ENCODE measurements at regions not wholly inside any gene's neighbourhood (a gene's known extent, or its start where the extent isn't known, plus 50 kb on each side); places are given as distances from the start of the nearest gene placed in this dataset.

DNA sequence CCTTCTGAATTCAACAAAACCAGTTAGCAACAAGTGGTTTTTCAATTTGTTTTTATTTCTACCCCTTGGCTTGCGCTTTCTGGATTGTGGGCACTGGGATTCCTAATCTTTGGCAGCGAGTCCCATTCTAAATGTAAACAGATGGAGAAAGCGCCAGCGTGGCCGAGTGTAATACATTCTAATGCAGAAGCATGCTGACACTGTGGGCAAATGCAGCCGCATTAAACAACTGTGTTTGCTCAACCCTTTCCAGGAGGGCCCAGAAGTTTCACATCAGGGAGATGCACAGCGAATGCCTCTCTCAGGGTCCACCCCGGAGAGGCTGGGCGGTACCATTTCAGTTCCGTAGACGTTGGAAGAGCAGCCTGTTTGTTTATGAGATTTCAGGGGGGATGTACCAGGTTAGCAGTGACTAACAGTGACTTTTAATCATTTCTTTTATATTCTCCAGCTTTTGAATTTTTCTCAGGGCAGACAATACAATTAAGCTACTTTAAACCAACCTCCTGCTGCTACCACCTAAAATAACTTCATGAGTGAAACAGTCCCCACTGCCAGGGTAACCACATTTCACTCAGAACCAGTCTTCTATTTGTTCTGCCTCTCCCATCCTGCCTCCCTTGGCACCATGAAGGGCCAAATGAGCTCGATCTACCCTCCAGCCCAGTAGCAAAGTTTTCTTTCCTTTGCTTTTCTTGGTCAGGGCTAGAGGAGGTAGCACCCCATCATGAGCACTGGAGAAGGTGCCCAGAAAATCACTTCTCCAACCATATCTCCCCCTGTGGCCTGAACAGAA is 164.2 kb upstream of the ITGB1 start:
- Histone ChIP-seq H3K27ac (no peak overlapping the region), H3K4me1 (peaks cover 24% of the 10 kb centered on the region), H3K9me3 (no peaks in the 10 kb centered on the region), H3K36me3 (no peaks in the 10 kb centered on the region), H3K27me3 (no peaks in the 10 kb centered on the region), H3K4me3 (no peak overlapping the region)
- intact Hi-C loops (cut with DNase I) = no loop called here
- TF ChIP-seq, protein P1, sequence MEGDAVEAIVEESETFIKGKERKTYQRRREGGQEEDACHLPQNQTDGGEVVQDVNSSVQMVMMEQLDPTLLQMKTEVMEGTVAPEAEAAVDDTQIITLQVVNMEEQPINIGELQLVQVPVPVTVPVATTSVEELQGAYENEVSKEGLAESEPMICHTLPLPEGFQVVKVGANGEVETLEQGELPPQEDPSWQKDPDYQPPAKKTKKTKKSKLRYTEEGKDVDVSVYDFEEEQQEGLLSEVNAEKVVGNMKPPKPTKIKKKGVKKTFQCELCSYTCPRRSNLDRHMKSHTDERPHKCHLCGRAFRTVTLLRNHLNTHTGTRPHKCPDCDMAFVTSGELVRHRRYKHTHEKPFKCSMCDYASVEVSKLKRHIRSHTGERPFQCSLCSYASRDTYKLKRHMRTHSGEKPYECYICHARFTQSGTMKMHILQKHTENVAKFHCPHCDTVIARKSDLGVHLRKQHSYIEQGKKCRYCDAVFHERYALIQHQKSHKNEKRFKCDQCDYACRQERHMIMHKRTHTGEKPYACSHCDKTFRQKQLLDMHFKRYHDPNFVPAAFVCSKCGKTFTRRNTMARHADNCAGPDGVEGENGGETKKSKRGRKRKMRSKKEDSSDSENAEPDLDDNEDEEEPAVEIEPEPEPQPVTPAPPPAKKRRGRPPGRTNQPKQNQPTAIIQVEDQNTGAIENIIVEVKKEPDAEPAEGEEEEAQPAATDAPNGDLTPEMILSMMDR (IDR thresholded peaks at IDR 0.05) = no peak
- TF ChIP-seq POLR2A (IDR thresholded peaks at IDR 0.05) = no peak
- no peak for TF ChIP-seq POLR2AphosphoS5 (IDR thresholded peaks at IDR 0.05; ENCODE audit: insufficient read depth in 1 of 2, low read depth in 1 of 2)
- no peak for DNase-seq (ENCODE audit: extremely low spot score in 2 of 2)

DNA sequence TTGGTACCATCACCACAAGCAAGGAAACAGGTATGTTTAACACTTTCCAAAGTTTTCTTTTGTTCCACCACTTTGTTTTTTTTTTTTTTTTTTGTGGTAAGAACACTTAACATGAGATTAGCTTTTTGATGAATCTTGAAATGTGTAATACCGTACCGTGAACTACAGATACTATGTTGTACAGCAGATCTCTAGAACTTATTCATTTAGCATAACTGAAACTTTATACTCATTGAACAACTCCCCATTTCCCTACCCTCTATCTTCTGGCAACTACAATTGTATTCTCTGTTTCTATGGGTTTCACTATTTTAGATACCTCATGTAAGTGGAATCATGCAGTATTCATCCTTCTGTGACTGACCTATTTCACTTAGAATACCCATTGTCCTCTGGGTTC is 162.7 kb upstream of the ITGB1 start:
- Histone ChIP-seq H3K27ac (no peak overlapping the region), H3K4me1 (peaks cover 9% of the 10 kb centered on the region), H3K9me3 (no peaks in the 10 kb centered on the region), H3K27me3 (no peaks in the 10 kb centered on the region), H3K4me3 (no peak overlapping the region), H3K36me3 (no peaks in the 10 kb centered on the region)
- DNase-seq (ENCODE audit: extremely low spot score in 2 of 2) = no peak
- intact Hi-C loops (cut with DNase I) = no loop called here
- TF ChIP-seq POLR2AphosphoS5 (IDR thresholded peaks at IDR 0.05; ENCODE audit: insufficient read depth in 1 of 2, low read depth in 1 of 2) (no peak), POLR2A (IDR thresholded peaks at IDR 0.05) (no peak)
- TF ChIP-seq, protein P1 (IDR thresholded peaks at IDR 0.05) = no peak

DNA sequence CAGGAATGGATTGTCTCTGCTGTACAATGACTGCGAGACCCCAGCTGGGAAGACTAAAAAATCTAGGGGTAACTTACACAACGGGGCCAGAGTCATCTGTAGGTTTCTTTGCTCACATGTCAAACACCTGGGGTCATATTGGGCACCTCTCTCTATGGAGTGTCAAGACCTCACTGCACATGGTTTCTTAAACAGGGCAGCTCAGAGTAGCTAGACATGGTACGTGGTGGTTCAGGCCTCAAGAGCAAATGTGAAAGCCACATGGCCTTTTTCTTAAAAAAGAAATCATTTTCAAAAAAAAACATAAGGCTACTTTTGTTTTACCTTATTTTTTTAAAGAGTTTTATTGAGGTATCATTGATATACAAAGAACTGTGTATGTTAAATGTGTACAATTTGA is 162.2 kb upstream of the ITGB1 start:
- H3K4me1 ChIP-seq = peaks cover 4% of the 10 kb centered on the region
- no peak for DNase-seq (ENCODE audit: extremely low spot score in 2 of 2)
- no peaks in the 10 kb centered on the region for H3K9me3 ChIP-seq
- H3K27ac ChIP-seq = no peak overlapping the region
- intact Hi-C loops (cut with DNase I) = no loop called here
- TF ChIP-seq POLR2A (IDR thresholded peaks at IDR 0.05) = no peak
- TF ChIP-seq POLR2AphosphoS5 (IDR thresholded peaks at IDR 0.05; ENCODE audit: insufficient read depth in 1 of 2, low read depth in 1 of 2) = no peak
- TF ChIP-seq, protein P1 (IDR thresholded peaks at IDR 0.05) = no peak
- no peak overlapping the region for H3K4me3 ChIP-seq
- H3K27me3 ChIP-seq = no peaks in the 10 kb centered on the region
- no peaks in the 10 kb centered on the region for H3K36me3 ChIP-seq

DNA sequence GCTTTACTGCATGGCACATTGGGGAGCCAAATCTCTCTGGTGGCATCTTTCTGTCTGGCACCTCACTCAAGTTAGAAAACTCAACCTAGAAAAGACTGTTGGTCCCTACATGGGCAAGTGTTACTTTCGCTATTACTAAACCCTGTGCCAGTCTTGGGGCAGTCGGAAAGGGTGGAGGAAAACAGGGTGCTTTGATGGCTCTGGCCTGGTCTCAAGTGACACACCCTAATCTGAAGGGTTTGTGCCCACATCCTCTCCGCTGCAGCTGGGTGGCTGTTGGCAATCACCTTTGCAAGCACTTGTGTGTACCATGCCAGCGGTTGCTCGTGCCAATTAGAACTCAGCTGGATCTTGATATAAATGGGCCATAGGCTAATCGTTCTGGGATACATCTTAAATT is 159.8 kb upstream of the ITGB1 start:
- Histone ChIP-seq H3K9me3 (no peaks in the 10 kb centered on the region), H3K27ac (no peak overlapping the region)
- TF ChIP-seq, protein P1 (IDR thresholded peaks at IDR 0.05) = no peak

DNA sequence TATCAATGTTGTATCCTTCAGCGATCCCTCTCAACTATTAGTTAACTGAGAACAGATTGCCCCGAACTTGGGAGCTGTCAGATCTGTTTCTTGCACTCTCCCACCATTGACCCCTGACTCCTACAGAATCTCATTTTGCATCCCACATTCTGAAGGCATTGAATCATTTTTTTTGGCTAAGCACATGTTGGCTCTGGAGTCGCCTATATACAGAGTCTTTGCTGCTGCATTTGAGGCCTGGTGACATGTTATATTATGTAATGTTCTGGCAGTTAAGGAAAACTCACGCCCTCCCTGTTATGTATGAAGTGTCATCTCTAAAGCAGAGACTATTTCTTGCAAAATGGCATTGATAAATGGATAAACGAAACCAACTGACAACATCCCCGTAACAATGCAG is 159.2 kb upstream of the ITGB1 start:
- no peak overlapping the region for H3K4me3 ChIP-seq
- DNase-seq (ENCODE audit: extremely low spot score in 2 of 2) = no peak
- intact Hi-C loops (cut with DNase I) = no loop called here
- no peak overlapping the region for H3K27ac ChIP-seq
- no peaks in the 10 kb centered on the region for H3K9me3 ChIP-seq
- H3K4me1 ChIP-seq = no peaks in the 10 kb centered on the region
- no peak for TF ChIP-seq POLR2AphosphoS5 (IDR thresholded peaks at IDR 0.05; ENCODE audit: insufficient read depth in 1 of 2, low read depth in 1 of 2)
- H3K36me3 ChIP-seq = no peaks in the 10 kb centered on the region
- H3K27me3 ChIP-seq = no peaks in the 10 kb centered on the region

More for the DNA sequence above, 159.8 kb upstream of the ITGB1 start:
- Histone ChIP-seq H3K36me3 (no peaks in the 10 kb centered on the region), H3K27me3 (no peaks in the 10 kb centered on the region), H3K4me3 (no peak overlapping the region), H3K4me1 (no peaks in the 10 kb centered on the region)
- DNase-seq (ENCODE audit: extremely low spot score in 2 of 2) = no peak
- intact Hi-C loops (cut with DNase I) = no loop called here

Measured in vagina (tissue), 2 donors.